Islet precursor cell (in vitro differentiated cells): ENCODE measurements at regions not wholly inside any gene's neighbourhood (a gene's known extent, or its start where the extent isn't known, plus 50 kb on each side); places are given as distances from the start of the nearest gene placed in this dataset.
A peak's percentile ranks its signal among the peaks of the same experiment; 100 is the strongest.

Experiments
- DNase-seq: peaks from one replicate; pipeline ENCODE4 v3.0.0-alpha.2; 2018

DNA sequence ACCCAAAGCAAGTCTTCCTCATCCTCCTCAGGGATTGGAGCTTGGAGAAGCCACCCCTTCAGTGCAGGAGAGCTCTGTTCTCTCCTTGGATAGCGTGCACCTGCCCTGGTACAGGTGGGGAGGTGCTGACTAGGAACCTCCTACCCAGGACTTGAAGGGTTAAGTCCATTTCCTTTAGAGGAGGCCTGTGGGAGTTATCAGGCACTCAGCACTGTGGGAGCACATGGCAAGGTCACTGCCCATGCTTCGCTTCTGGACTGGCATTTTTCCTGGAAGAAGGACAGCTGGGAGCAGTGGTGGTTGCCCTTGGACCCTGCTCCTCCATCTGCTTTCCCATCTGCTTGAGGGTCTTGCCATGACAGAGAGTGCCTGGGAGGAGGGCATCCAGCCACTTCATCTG, 142.8 kb downstream of the CXCL12 start:
- no peak for DNase-seq

DNA sequence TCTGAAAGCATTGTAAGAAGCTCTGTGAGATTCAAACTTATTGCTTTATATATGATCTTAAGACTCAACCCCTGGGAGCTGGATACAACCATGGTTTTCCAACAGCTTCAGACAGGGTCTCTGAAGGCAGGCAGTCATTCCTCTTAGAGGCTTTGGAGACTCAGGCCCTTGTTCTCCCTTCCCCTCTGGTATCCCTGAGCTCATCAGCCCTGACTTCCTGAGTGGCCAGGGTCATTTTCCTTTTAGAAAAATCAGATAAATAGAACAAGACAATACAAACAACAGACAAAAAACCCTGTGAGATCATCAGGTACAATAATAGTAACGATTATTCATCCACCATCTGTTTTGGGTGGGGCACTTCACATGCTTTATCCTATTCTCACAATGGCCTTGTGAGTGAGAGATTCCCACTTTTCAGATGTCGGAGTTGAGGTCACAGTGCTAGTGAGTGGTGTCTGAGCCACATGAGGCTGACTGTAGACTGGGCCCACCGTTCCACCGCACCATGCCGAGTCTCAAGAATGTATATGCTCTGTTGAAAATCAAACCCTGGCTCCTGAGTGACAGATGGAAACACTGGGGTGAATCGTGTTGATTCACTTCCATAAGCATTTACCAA, 144.2 kb downstream of the CXCL12 start:
- DNase-seq = no peak

DNA sequence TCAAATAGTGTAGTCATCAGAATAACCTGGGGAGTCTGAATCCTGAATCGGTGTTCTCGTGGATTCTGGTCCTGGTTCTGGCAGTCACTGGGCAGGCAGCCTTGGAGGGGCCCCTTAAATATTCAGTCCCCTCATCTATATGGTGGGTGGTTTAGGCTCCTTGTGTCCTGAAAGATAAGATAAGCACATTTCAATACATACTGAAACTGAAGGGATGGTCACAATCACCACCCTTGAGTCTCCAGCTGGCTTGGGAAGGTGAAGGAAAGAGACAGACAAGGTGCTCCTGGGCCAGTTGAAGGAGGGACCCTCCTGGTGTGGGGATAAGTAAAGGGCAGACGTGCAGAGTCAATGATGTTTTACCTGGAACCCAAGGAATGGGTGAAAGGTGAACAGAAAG, 146.7 kb downstream of the CXCL12 start:
- no peak for DNase-seq

DNA sequence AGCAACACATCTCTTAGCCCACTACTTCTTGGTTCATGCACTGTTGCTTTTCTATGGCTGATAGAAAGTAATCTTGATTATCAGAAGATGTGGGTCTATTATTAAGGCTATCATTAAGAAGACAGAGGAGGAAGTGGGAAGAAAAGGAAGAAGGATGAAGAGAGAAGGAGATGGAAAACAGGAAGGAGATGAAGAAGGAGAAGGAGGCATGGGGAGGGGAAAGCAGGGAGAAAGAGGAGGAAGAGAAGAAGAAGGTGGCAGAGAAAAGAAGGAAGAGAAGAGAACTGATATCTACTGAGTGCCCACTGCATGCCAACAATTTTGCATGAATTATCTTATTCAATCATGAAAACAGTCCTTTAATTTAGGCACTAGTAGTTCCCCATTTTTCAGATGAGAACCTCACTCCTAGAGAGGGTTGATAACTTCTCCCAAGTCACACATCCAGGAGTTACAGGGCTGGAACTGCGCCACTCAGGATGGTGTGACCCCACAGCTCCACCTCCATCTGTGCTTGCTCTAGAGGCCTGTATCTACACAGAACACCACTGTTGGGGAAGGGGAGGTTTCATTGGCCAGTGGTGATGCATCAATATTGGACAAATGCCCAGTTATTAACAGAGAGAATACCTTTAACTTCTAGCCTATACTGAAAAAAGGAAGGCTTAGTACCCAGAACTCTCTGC, 147.4 kb downstream of the CXCL12 start:
- no peak for DNase-seq

DNA sequence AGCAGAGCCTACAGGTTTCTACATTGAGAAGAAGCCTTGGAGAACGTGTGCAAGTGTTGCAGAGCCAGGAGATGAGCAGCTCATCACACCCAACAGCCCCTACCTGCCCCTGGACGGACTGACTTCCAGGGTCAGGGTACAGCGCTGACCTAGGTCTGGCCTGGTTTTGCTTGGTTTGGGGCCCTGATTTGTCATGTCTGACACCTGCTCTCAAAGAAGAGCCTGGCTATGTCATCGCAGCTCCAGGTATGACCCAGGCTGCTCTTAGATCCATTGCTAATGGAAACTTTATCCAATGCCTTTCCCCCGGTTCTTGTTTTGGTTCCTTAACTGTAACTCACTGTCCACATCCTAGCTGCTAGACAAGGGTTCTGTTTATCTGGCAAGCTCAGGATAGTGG, 149.5 kb downstream of the CXCL12 start:
- DNase-seq = no peak

DNA sequence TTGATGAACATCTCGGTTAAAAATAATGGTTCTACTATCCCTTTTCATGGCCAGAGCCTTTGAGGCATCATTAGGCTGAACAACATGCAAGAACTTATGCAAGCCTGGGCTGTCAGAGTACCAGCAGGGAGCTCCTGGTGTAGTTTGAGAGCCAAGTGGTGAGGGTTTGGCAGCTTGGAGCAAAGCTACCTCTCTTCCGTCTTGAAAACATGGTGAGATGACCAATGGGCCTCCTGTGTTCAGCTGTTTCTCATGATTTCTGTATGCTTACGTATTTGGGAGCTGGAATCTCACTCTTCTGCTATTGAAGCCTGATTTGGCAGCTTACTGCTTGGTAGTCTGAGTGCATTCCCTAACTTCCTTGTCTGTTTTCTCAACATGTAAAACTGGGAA, 150.4 kb downstream of the CXCL12 start:
- DNase-seq = no peak

DNA sequence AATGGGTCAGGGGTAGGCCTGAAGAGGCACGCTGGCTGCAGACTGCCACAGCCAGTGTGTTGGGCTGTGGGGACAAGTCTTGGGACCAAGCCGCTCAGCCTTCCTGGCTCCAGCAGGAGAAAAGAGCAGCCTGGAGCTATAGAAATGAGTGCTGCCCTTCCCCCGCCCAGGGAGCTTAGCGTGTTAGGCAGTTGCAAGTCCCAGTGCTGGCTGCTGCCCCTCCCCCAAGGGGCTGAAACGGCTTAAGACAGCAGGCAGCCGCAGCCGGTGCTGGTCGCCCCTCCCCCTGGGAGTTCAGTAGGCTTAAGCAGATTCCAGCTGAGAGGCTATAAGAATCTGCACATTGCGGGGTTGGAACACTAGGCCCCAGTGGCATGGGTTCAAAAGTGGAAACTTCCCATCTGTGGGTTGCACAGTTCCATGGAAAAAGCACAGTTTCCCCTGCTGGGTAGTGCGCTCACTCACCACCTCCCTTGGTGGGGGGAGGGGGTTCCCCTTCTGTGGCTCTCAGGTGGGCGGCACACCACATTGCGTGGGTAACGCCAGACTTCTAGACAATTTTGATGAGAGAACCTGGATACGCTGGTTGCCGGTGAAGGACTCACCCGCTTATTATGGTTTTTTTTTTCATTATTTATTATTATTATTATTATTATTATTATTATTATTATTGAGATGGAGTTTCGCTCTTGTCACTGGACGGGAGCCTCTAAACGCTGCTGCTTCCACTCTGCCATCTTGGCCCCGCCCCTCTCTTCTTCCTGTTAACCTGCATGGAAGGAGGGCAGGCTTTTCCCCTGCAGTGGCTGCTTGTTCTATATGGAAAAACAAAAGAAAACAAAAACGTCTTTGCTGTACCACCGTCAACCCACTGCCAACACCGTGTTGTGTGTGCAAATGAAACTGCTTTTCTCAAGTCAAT, 151.1 kb downstream of the CXCL12 start:
- DNase-seq = peak; percentile 98

DNA sequence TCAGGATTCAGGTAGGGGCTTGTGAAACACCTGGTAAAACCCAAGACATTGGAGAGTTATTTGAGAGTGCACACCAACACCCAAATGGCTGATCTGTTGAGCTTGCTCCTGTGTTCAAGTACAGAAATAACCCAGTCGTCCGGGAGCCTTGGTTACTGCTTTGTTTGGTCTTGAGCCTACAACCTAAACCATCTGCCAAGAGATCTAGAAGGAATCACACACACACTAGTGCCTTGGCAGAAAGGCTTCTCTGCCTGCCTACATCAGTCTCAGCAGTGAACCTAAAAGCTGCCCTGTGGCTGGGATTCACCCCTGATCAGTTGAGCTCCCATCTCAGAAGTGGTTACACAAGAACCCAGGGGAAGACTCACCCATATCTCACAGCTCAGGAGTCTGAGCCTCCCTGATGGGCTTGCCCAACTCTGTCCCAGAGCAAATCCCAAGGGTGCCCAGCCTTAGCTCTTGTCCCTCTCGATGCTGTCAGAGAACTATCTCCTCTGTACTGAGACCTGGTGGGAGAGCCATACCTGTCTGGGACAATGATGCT, 167.6 kb downstream of the CXCL12 start:
- no peak for DNase-seq

DNA sequence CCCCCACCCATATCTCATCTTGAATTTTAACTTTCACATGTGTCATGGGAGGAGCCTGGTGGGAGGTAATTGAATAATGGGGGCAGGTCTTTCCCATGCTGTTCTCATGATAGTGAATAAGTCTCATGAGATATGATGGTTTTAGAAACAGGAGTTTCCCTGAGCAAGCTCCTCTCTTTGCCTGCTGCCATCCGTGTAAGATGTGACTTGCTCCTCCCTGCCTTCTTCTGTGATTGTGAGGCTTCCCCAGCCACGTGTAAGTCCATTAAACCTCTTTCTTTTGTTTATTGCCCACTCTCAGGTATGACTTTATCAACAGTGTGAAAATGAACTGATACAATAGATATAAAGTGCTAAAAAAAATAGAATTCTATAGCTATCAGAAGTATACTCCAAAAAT, 168.8 kb downstream of the CXCL12 start:
- DNase-seq = no peak

DNA sequence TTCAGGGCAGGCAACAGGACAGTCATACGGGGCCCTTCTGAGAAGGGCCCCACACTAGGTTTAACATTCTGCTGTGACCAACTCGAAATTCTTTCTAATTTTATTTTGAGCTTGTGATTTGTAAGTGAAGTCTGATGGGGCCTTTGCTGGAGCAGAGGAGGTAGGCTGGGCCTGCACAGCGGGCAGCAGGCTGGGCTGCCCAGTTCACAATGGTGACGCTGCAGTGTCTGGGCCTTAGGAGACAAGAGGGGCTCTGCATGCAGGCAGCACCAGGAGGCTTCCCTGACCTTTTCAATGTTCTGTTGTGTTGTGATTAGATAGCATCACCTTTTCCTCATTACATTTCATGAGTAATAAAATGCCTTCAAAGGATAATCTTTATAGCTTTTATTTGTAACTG, 175.1 kb downstream of the CXCL12 start:
- DNase-seq = no peak

DNA sequence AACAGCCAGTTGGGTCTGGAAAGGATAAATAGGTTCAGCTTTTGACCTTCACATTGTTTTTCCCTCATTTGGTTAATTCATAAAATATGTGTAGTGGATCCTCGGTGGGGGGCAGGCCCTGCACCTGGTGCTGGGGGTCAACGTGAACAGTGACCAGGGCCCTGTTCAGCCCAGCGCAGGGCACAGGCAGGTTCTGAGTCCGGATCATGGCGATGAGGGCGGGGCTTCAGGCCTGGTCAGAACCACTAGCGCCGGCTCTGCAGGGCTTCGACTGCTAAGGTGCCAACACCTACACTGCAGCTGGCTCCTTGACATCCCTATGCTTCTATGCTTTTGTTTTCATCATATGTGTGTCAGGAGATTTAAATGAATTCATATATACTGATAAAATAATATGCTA, 177.7 kb downstream of the CXCL12 start:
- no peak for DNase-seq

DNA sequence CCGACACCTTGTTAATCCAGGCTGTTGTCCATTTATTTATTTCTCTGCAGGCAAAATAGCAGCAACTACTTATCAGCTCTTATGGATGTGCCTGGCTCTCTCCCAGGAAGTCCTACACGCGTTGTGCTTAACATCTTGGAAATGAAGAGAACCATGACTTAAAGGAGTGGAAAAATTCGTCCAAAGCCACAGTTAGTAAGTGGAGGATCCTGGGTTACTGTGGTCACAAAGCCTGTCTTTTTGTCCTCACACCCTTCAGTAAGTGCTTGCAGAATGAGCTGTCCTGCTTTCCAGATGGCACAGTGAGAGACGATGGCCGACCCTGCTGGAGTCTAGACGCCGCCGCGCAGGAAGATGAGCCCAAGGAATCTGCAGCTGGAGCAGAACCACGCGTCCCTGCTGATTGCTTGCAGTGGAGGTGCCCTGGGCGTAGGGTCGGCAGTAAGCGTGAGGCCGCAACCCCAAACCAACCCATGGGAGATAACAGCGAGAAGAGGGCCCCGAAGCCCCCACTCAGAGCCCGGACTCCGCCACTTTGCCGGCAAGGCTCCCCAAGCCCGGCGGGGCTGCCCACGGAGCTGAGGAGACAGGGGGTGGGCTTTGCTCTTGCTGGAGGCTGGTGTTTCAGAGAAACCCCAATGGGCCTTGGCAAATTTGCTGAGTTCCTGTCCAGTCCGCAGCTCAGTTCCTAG, 178.6 kb downstream of the CXCL12 start:
- DNase-seq = no peak

DNA sequence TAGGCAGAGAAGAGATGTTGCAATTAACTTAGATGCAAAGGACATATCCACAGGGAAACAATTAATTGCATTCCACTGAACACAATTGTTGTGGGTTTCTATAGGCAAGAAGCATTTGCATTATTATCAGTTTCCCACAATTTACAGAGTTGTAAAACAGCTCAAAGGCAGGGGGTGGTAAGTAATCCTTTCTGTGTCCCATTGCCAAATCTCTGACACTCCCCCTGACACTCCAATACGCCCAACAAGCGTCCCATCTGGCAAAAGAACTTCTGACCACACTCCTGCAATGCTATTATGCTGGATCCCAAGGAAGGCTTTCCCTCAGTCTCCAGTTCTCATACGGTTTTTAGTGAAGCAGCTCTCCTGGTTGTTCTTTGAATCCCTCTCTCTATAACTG, 179.8 kb downstream of the CXCL12 start:
- no peak for DNase-seq

DNA sequence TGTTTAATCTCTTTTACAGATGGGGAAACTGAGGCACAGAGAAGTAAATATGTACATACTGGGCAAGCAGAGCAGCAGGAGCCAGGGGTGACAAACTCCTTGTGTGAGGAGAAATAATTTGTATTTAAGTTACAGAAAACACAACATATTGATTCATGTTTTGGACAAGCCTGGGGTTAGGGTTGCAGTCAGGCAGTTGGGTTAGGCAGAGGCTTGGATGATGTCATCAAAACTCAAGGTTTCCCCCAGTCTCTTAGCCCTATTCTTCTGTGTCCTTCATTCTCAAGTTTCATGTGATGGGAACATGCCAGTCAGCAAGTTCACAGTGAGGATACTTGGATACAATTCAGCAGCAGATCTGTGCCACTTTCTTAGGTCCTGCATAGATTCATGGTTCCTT, 181.4 kb downstream of the CXCL12 start:
- DNase-seq = no peak

DNA sequence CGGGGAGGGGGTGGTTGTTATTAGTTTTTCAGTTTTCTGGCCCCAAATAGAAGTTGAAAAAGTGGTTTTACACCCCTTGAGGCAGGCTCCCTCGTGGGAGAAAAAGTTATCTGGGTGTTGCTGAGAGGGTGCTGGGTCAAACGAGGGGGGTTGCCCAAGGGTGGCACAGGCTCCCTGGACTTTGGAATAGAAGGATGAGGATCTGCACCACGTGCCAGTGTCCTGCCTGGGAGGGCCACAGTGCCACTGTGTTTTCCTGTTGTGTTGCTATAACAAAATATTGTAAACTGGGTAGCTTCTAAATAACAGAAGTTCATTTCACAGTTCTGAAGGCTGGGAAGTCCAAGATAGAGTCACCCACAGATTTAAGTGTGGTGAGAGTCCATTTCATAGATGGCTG, 181.9 kb downstream of the CXCL12 start:
- DNase-seq = no peak

DNA sequence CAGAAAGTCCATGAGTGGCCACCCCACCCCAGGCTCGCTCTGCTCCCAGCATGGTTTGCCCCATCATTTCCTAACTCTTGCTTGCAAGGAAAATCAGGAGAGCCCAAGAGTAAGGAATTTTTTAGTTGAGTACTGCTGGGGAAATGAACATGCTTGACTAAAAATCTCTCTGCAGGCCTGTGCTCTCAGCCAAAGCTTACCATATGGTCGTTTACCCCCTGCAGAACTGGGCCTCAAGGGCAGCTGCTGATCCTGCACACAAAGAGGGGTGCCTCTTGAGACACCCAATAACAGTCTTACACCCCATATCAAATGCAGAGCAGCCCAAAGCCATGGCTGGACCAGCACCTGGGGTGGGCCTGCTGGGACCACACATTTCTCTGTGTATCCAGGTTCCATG, 183.2 kb downstream of the CXCL12 start:
- no peak for DNase-seq

DNA sequence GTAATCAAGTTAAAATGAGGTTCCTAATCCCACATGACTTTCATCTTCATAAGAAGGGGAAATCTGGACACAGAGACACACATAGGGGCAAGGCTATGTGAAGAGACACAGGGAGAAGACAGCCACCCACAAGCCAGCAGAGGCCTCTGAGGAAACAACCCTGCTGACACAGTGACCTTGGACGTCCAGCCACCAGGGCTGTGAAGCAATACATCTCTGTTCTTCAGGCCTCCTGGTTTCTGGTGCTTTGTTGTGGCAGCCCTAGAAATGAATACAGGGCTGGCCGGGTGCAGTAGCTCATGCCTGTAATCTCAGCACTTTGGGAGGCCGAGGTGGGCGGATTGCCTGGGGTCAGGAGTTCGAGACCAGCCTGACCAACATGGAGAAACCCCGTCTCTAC, 183.9 kb downstream of the CXCL12 start:
- no peak for DNase-seq

DNA sequence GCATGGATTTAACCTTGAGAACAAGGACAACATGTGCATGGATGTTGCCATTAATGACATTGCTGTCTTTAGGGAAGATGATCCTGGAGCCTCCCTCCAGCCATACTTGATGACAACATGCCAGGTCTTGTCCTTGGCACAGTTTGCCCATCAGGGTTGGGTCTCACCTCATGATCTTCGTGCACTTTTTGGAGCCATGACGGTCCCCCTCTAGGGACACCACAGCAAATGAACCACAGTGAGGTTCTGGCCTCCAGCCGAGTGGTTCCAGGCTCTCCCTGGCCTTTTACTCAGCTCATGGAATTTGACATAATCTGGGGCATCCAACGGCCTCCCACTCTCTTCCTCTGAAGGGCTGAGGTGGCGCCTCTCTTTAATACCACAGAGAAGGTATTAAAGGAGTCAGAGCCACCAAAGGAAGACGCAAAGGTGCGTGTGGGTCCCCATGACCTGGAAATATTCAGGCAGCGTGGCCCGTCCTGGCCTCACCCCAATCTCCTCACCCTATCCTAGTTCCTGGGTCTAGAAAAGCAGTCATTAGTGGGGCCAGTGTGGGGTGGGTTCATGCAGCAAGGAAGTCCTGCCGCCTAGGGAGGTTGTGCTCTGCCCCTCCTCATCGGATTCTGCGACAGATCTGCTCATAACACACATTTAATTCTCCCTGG, 184.8 kb downstream of the CXCL12 start:
- peak; percentile 29 for DNase-seq

DNA sequence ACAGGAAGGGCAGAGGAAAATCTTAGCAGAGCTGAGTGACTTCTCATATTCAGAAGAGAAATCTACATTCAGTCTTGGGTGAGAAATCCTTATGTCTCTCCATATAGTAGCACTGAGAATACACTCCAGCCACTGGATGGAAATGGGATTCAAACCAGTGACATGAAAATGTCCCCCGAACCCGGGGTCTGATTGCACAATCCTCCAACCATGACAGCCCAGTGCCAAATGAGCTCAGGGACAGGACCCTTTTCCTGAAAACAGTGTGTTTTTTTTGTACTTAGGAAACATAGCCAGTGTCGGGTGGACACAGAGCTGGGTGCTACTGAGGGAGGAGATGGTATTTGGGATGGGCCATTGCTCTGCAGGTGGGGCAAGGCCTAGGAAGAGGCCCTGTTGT, 185.6 kb downstream of the CXCL12 start:
- no peak for DNase-seq

DNA sequence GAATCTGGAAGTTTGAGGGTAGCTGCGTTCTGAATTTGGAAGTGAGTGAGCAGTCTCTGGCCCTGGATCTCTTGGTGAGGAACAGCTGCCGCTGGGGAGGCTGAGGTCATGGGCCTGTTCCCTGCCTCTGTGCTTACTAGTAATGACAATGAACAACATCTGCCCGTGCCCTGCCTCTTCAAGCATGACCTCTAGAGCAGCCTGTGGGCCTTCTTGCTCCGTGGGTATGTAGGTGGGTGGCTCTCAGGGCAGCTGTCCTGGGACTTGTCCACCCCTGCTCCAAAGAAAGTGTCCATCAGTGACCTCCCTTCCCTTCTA, 186.2 kb downstream of the CXCL12 start:
- DNase-seq = peak; percentile 29

DNA sequence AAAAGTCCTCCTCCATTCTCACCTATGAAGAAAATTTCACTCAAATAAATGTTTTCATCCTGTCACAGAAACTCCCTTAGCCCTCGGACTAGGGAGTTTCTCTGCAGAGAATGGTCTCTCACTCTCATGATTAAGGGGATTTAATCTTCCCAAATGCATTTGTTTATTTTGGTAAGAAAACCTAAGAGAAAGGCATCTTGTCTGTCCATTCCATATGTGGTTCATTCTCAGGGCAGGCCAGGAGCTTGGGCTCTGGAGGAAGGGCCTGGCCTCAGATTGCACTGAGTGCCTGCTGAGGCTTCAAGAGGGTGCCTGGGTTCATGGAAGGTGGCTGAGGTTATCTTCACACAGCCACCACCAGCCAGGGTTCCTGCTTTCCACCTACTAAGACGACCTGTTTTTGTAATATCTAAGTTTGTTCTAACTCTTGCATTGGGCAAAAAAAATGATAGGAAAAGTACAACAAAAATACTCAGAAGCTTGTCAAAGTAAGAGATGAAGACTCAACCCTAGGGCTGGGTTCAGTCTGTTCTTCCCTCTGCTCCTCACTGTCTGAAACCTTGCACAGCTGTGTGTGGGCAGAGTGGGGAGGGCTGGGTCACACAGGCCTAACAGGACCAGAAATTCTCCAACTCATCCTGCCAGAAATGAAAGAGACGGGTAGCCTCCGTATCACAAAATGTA, 186.7 kb downstream of the CXCL12 start:
- no peak for DNase-seq

DNA sequence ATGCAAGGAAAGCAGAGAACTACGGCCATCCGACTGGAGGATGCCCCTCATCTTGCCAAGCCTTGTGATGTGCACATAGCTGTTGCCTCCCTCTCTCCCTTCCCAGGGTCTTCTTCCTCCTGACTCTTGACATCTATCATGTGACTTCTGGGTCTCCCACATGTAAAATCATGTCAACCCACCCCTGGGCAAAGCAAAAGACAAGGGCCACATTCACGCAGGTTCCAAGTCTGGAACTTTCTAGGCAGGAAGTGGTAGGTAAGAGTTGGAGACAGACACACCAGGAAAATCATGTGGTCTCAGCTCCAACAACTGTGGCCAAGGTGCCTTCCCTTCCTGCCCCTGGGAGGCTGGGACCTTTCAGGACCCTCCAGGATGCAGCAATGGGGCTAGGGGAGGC, 187.3 kb downstream of the CXCL12 start:
- peak; percentile 28 for DNase-seq
